ENCODE measurements at regions not wholly inside any gene's neighbourhood (a gene's known extent, or its start where the extent isn't known, plus 50 kb on each side); places are given as distances from the start of the nearest gene placed in this dataset.

GRCh38 chr2:201964631-201965206, 68.9 kb upstream of the FZD7 start:
- Histone ChIP-seq H3K9me3 (ENCODE audit: control insufficient read depth, low read length) (no peaks in the 10 kb centered on the region), H3K4me3 (ENCODE audit: low read length in 2 of 2) (no peak overlapping the region), H3K4me1 (ENCODE audit: control insufficient read depth in 1 of 2, insufficient read depth in 2 of 2, low read length in 2 of 2) (no peaks in the 10 kb centered on the region), H3K27me3 (ENCODE audit: control insufficient read depth in 1 of 2, insufficient read depth in 2 of 2, low read length in 1 of 2) (no peaks in the 10 kb centered on the region), H3K27ac (ENCODE audit: low read depth in 1 of 2, low read length in 2 of 2) (no peak overlapping the region), H3K36me3 (ENCODE audit: control insufficient read depth in 1 of 2, insufficient read depth in 2 of 2, low read length in 1 of 2) (no peaks in the 10 kb centered on the region)
- WGBS, 2 donors, result 82 to 89% methylated on average over 7 of the region's 7 CpGs
- no peak for DNase-seq
- ATAC-seq (ENCODE audit: low FRiP score), result no peak
- intact Hi-C loops (cut with DNase I), result no loop called here

GRCh38 chr2:201965550-201965949, 68.1 kb upstream of the FZD7 start:
- no peak overlapping the region for H3K4me3 ChIP-seq (ENCODE audit: low read length in 2 of 2)
- WGBS, 2 donors, result 91 to 93% methylated on average over 3 of the region's 3 CpGs
- intact Hi-C loops (cut with DNase I), result no loop called here
- no peaks in the 10 kb centered on the region for H3K4me1 ChIP-seq (ENCODE audit: control insufficient read depth in 1 of 2, insufficient read depth in 2 of 2, low read length in 2 of 2)
- no peaks in the 10 kb centered on the region for H3K36me3 ChIP-seq (ENCODE audit: control insufficient read depth in 1 of 2, insufficient read depth in 2 of 2, low read length in 1 of 2)
- no peak for DNase-seq
- no peaks in the 10 kb centered on the region for H3K27me3 ChIP-seq (ENCODE audit: control insufficient read depth in 1 of 2, insufficient read depth in 2 of 2, low read length in 1 of 2)
- no peak overlapping the region for H3K27ac ChIP-seq (ENCODE audit: low read depth in 1 of 2, low read length in 2 of 2)
- no peaks in the 10 kb centered on the region for H3K9me3 ChIP-seq (ENCODE audit: control insufficient read depth, low read length)
- ATAC-seq (ENCODE audit: low FRiP score), result no peak

GRCh38 chr2:201966691-201967438, 66.8 kb upstream of the FZD7 start:
- Histone ChIP-seq H3K36me3 (ENCODE audit: control insufficient read depth in 1 of 2, insufficient read depth in 2 of 2, low read length in 1 of 2) (no peaks in the 10 kb centered on the region), H3K4me1 (ENCODE audit: control insufficient read depth in 1 of 2, insufficient read depth in 2 of 2, low read length in 2 of 2) (no peaks in the 10 kb centered on the region), H3K4me3 (ENCODE audit: low read length in 2 of 2) (no peak overlapping the region), H3K27me3 (ENCODE audit: control insufficient read depth in 1 of 2, insufficient read depth in 2 of 2, low read length in 1 of 2) (no peaks in the 10 kb centered on the region), H3K27ac (ENCODE audit: low read depth in 1 of 2, low read length in 2 of 2) (no peak overlapping the region), H3K9me3 (ENCODE audit: control insufficient read depth, low read length) (no peaks in the 10 kb centered on the region)
- intact Hi-C loops (cut with DNase I), result no loop called here
- WGBS, 2 donors, result 80 to 81% methylated on average over 18 of the region's 18 CpGs
- ATAC-seq (ENCODE audit: low FRiP score) (no peak), DNase-seq (no peak)

- intact Hi-C loops (cut with DNase I), result no loop called here
- H3K9me3 ChIP-seq (ENCODE audit: control insufficient read depth, low read length), result no peaks in the 10 kb centered on the region
- 94 to 98% methylated on average over 6 of the region's 6 CpGs for whole genome bisulfite sequencing, 2 donors
Measured at GRCh38 chr2:201968050-201968449, 65.6 kb upstream of the FZD7 start.

GRCh38 chr2:201968476-201968875, 65.2 kb upstream of the FZD7 start:
- 95 to 96% methylated on average over 8 to 10 of the region's 10 CpGs for WGBS, 2 donors
- no peak for ATAC-seq (ENCODE audit: low FRiP score)
- Histone ChIP-seq H3K27me3 (ENCODE audit: control insufficient read depth in 1 of 2, insufficient read depth in 2 of 2, low read length in 1 of 2) (no peaks in the 10 kb centered on the region), H3K36me3 (ENCODE audit: control insufficient read depth in 1 of 2, insufficient read depth in 2 of 2, low read length in 1 of 2) (no peaks in the 10 kb centered on the region), H3K9me3 (ENCODE audit: control insufficient read depth, low read length) (no peaks in the 10 kb centered on the region), H3K27ac (ENCODE audit: low read depth in 1 of 2, low read length in 2 of 2) (no peak overlapping the region), H3K4me1 (ENCODE audit: control insufficient read depth in 1 of 2, insufficient read depth in 2 of 2, low read length in 2 of 2) (no peaks in the 10 kb centered on the region), H3K4me3 (ENCODE audit: low read length in 2 of 2) (no peak overlapping the region)
- no peak for DNase-seq
- intact Hi-C loops (cut with DNase I), result no loop called here

More at GRCh38 chr2:201968050-201968449, 65.6 kb upstream of the FZD7 start:
- H3K27ac ChIP-seq (ENCODE audit: low read depth in 1 of 2, low read length in 2 of 2), result no peak overlapping the region
- H3K27me3 ChIP-seq (ENCODE audit: control insufficient read depth in 1 of 2, insufficient read depth in 2 of 2, low read length in 1 of 2), result no peaks in the 10 kb centered on the region
- H3K4me3 ChIP-seq (ENCODE audit: low read length in 2 of 2), result no peak overlapping the region
- H3K36me3 ChIP-seq (ENCODE audit: control insufficient read depth in 1 of 2, insufficient read depth in 2 of 2, low read length in 1 of 2), result no peaks in the 10 kb centered on the region
- no peak for DNase-seq
- ATAC-seq (ENCODE audit: low FRiP score), result no peak
- no peaks in the 10 kb centered on the region for H3K4me1 ChIP-seq (ENCODE audit: control insufficient read depth in 1 of 2, insufficient read depth in 2 of 2, low read length in 2 of 2)

- intact Hi-C loops (cut with DNase I), result no loop called here
- Histone ChIP-seq H3K27ac (ENCODE audit: low read depth in 1 of 2, low read length in 2 of 2) (no peak overlapping the region), H3K4me3 (ENCODE audit: low read length in 2 of 2) (no peak overlapping the region), H3K9me3 (ENCODE audit: control insufficient read depth, low read length) (no peaks in the 10 kb centered on the region), H3K36me3 (ENCODE audit: control insufficient read depth in 1 of 2, insufficient read depth in 2 of 2, low read length in 1 of 2) (no peaks in the 10 kb centered on the region), H3K4me1 (ENCODE audit: control insufficient read depth in 1 of 2, insufficient read depth in 2 of 2, low read length in 2 of 2) (no peaks in the 10 kb centered on the region), H3K27me3 (ENCODE audit: control insufficient read depth in 1 of 2, insufficient read depth in 2 of 2, low read length in 1 of 2) (no peaks in the 10 kb centered on the region)
- no peak for ATAC-seq (ENCODE audit: low FRiP score)
- no peak for DNase-seq
- WGBS, 2 donors, result 93 to 94% methylated on average over 14 of the region's 14 CpGs
Measured at GRCh38 chr2:201969241-201969937, 64.3 kb upstream of the FZD7 start.

- H3K4me3 ChIP-seq (ENCODE audit: low read length in 2 of 2), result no peak overlapping the region
- no peaks in the 10 kb centered on the region for H3K9me3 ChIP-seq (ENCODE audit: control insufficient read depth, low read length)
- H3K36me3 ChIP-seq (ENCODE audit: control insufficient read depth in 1 of 2, insufficient read depth in 2 of 2, low read length in 1 of 2), result no peaks in the 10 kb centered on the region
- WGBS, 2 donors, result 83 to 86% methylated on average over 12 of the region's 12 CpGs
- no peak overlapping the region for H3K27ac ChIP-seq (ENCODE audit: low read depth in 1 of 2, low read length in 2 of 2)
- no peaks in the 10 kb centered on the region for H3K27me3 ChIP-seq (ENCODE audit: control insufficient read depth in 1 of 2, insufficient read depth in 2 of 2, low read length in 1 of 2)
- no peak for DNase-seq
- ATAC-seq (ENCODE audit: low FRiP score), result no peak
- intact Hi-C loops (cut with DNase I), result no loop called here
- no peaks in the 10 kb centered on the region for H3K4me1 ChIP-seq (ENCODE audit: control insufficient read depth in 1 of 2, insufficient read depth in 2 of 2, low read length in 2 of 2)
Measured at GRCh38 chr2:201969938-201970785, 63.5 kb upstream of the FZD7 start.

GRCh38 chr2:201970786-201971108, 62.9 kb upstream of the FZD7 start:
- H3K4me3 ChIP-seq (ENCODE audit: low read length in 2 of 2), result no peak overlapping the region
- DNase-seq, result no peak
- no peak for ATAC-seq (ENCODE audit: low FRiP score)
- intact Hi-C loops (cut with DNase I), result no loop called here
- H3K4me1 ChIP-seq (ENCODE audit: control insufficient read depth in 1 of 2, insufficient read depth in 2 of 2, low read length in 2 of 2), result no peaks in the 10 kb centered on the region
- 96 to 98% methylated on average over 4 of the region's 4 CpGs for WGBS, 2 donors
- no peaks in the 10 kb centered on the region for H3K36me3 ChIP-seq (ENCODE audit: control insufficient read depth in 1 of 2, insufficient read depth in 2 of 2, low read length in 1 of 2)
- H3K9me3 ChIP-seq (ENCODE audit: control insufficient read depth, low read length), result no peaks in the 10 kb centered on the region
- H3K27me3 ChIP-seq (ENCODE audit: control insufficient read depth in 1 of 2, insufficient read depth in 2 of 2, low read length in 1 of 2), result no peaks in the 10 kb centered on the region
- H3K27ac ChIP-seq (ENCODE audit: low read depth in 1 of 2, low read length in 2 of 2), result no peak overlapping the region
